Heart left ventricle (tissue), 16 donors: ENCODE measurements at regions not wholly inside any gene's neighbourhood (a gene's known extent, or its start where the extent isn't known, plus 50 kb on each side); places are given as distances from the start of the nearest gene placed in this dataset.

ENCODE experiments used
- ATAC-seq, 4 donors: fragments of 200-7000 bp; cut with Tn5 transposase; one replicate each; pipeline ENCODE4 v1.9.1; 2020 to 2022; ENCODE audit warnings: moderate library complexity in 4 of 4, mild to moderate bottlenecking in 3 of 4, moderate number of reproducible peaks in 1 of 4
- DNase-seq, 5 donors: peaks; one replicate each; pipeline ENCODE4 v3.0.0-alpha.2; 2020
- H3K27ac ChIP-seq, 12 donors: fragments of 200-600 bp; sonication (generic) in 4 of 12; one replicate each; pipeline versions ENCODE4 v1.5.0 to v1.8.0; 2016 to 2022; ENCODE audit warnings: mild to moderate bottlenecking in 2 of 12
- H3K27me3 ChIP-seq, 9 donors: fragments of 200-600 bp; sonication (generic) in 2 of 9; one replicate each; pipeline versions ENCODE4 v1.5.1 to v1.8.0; 2016 to 2022; ENCODE audit warnings: mild to moderate bottlenecking in 3 of 9
- H3K36me3 ChIP-seq, 9 donors: fragments of 200-600 bp; sonication (generic) in 2 of 9; one replicate each; pipeline versions ENCODE4 v1.5.0 to v1.8.0; 2018 to 2022; ENCODE audit warnings: mild to moderate bottlenecking in 2 of 9
- H3K4me1 ChIP-seq, 12 donors: fragments of 200-600 bp; sonication (generic) in 4 of 12; one replicate each; pipeline versions ENCODE4 v1.5.0 to v1.8.0; 2016 to 2022; ENCODE audit warnings: mild to moderate bottlenecking in 3 of 12
- H3K4me3 ChIP-seq, 12 donors: fragments of 200-600 bp; sonication (generic) in 4 of 12; one replicate each; pipeline versions ENCODE4 v1.5.0 to v1.8.0; 2017 to 2022; ENCODE audit warnings: mild to moderate bottlenecking in 9 of 12, moderate library complexity in 4 of 12
- H3K9me3 ChIP-seq, 12 donors: fragments of 200-600 bp; sonication (generic) in 4 of 12; one replicate each; pipeline versions ENCODE4 v1.5.0 to v1.8.0; 2016 to 2022; ENCODE audit warnings: mild to moderate bottlenecking in 1 of 12
- POLR2A ChIP-seq, 2 donors: fragments of 450-650 bp; IDR thresholded peaks; one replicate each; pipeline ENCODE4 v1.6.1; 2017; ENCODE audit warnings: antibody characterized with exemption in 2 of 2, mild to moderate bottlenecking in 2 of 2, moderate library complexity in 2 of 2
- WGBS, 4 donors: extraction: QIAGEN DNeasy Blood & Tissue Kit in 2 of 4; methylation state at CpG; one replicate each; pipeline versions ENCODE4 v1.1.5 to v1.1.7; 2013 to 2018; 5-methylcytosine and 5-hydroxymethylcytosine counted together
- intact Hi-C, 10 donors: fragments of 100-400 bp; cut with DNase I; formaldehyde crosslinking; loops; one replicate each; pipeline versions ENCODE4 v1.11.1 to v1.14.2; 2022
- TF ChIP-seq, protein P1 (sequence below), 12 donors: fragments of 200-600 bp; sonication (generic) in 4 of 12; IDR thresholded peaks; one replicate each; pipeline versions ENCODE4 v1.5.0 to v1.8.0; 2018 to 2022; ENCODE audit warnings: antibody characterized with exemption in 12 of 12, mild to moderate bottlenecking in 5 of 12
- donor health status: ischemic (EF 13 %, LVEDD 7.1; RV severe dilation, severe dysfunction).
- donor health status: healthy with polysubstance abuse.
- donor health status: DM: no; HTN: yes; CAD: no.
- donor health status: DM: no; HTN: no; CAD: no.
- donor health status: ischemic (EF 25% LVEDD 6.9; RV normal size, moderate dysfunction).
- donor health status: ischemic (EF 25% LVEDD 5.7; RV mildly dilated, moderate dysfunction).
- donor health status: healthy.
- donor health status: DM: yes; HTN: yes; CAD: no.
- donor health status: ischemic (EF 35%, LVEDD 5.7; RV mildly dilated, moderate dysfunction).
- donor health status: nonischemic (EF 11% LVEDD 7.7; RV severe dilation, severe dysfunction).
- donor health status: DM: yes; HTN: yes; CAD: no.
- donor health status: PGD.
- donor health status: ischemic (EF 29% LVEDD 5.4; RV normal size, mild dysfunction).
- donor health status: nonischemic (EF 23%, LVEDD 6.1; RV moderate dilation, normal function).

DNA sequence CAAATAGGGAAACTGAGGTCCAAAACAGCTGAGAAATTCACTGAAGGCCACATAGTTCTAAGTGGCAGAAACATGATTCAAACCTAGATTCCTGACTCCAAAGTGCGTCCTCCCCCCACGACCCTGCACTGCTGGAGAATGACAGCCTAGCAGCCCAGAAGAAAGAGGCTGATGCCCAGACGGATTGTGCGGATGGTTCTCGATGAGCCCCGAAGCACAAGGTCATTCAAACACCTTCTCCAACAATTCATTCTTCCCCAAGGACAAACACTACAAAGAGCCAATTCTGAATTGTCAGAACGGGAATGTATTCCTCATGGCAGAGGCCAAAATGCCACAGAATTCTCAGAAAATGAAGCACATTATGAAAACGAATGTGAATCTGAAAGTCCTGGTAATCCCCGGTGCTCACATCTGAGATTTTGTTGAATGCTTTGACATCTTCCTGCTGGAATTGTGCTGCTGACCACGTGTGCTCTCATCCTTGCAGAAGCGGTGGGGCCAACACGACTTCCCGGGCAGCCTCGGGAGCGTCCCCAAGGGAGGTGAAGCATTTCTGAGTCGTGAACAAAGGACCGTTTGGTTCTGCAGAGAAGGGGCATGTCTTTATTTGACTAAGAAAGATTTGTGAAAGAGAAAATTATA lies 337.0 kb downstream of the EIPR1 start:
- peak overlapping the region in 3 of 12 donors; percentile 39 to 80 (median 75) for H3K27ac ChIP-seq
- H3K4me1 ChIP-seq, result peaks cover 0 to 20% (median 0%) of the 10 kb centered on the region in 12 donors
- H3K27me3 ChIP-seq, result peaks cover 0 to 6% (median 0%) of the 10 kb centered on the region in 9 donors
- intact Hi-C loops, result no loop called here
- WGBS, 4 donors, result 52 to 64% (median 54%) methylated on average over 17 of the region's 17 CpGs
- DNase-seq, result peak in 4 of 5 donors; percentile 23 to 63 (median 46)
- no peak for TF ChIP-seq POLR2A (IDR thresholded peaks at IDR 0.05)
- TF ChIP-seq, protein P1, sequence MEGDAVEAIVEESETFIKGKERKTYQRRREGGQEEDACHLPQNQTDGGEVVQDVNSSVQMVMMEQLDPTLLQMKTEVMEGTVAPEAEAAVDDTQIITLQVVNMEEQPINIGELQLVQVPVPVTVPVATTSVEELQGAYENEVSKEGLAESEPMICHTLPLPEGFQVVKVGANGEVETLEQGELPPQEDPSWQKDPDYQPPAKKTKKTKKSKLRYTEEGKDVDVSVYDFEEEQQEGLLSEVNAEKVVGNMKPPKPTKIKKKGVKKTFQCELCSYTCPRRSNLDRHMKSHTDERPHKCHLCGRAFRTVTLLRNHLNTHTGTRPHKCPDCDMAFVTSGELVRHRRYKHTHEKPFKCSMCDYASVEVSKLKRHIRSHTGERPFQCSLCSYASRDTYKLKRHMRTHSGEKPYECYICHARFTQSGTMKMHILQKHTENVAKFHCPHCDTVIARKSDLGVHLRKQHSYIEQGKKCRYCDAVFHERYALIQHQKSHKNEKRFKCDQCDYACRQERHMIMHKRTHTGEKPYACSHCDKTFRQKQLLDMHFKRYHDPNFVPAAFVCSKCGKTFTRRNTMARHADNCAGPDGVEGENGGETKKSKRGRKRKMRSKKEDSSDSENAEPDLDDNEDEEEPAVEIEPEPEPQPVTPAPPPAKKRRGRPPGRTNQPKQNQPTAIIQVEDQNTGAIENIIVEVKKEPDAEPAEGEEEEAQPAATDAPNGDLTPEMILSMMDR (IDR thresholded peaks at IDR 0.05), result no peak
- H3K36me3 ChIP-seq, result no peaks in the 10 kb centered on the region
- H3K4me3 ChIP-seq, result no peak overlapping the region
- H3K9me3 ChIP-seq, result no peaks in the 10 kb centered on the region
- ATAC-seq, result peak in 3 of 4 donors; percentile 8 to 51 (median 46)

DNA sequence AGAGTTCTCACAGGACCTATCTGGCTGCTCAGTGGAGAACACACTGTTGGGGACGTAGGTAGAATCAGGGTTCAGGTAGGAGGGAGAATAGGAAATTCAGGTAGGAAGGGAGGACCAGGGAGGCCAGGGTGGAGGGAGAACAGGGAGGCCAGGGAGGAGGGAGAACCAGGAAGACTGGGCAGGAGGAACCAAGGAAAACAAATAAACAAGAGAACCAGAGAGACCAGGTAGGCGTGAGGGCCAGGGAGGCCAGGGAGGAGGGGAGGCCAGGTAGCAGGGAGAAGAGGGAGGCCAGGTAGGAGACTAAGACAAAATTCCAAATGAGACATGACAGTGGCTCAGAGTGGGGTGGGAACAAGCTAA lies 337.6 kb downstream of the EIPR1 start:
- peaks cover 0 to 20% (median 0%) of the 10 kb centered on the region in 12 donors for H3K4me1 ChIP-seq
- intact Hi-C loops, result no loop called here
- H3K9me3 ChIP-seq, result no peaks in the 10 kb centered on the region
- DNase-seq (no peak), ATAC-seq (no peak)
- peak overlapping the region in 1 of 12 donors; percentile 75 for H3K27ac ChIP-seq
- no peak overlapping the region for H3K4me3 ChIP-seq
- peaks cover 0 to 6% (median 0%) of the 10 kb centered on the region in 9 donors for H3K27me3 ChIP-seq
- TF ChIP-seq, protein P1 (IDR thresholded peaks at IDR 0.05), result no peak
- no peak for TF ChIP-seq POLR2A (IDR thresholded peaks at IDR 0.05)
- no peaks in the 10 kb centered on the region for H3K36me3 ChIP-seq
- WGBS, 4 donors, result 80 to 86% (median 84%) methylated on average over 2 of the region's 2 CpGs

DNA sequence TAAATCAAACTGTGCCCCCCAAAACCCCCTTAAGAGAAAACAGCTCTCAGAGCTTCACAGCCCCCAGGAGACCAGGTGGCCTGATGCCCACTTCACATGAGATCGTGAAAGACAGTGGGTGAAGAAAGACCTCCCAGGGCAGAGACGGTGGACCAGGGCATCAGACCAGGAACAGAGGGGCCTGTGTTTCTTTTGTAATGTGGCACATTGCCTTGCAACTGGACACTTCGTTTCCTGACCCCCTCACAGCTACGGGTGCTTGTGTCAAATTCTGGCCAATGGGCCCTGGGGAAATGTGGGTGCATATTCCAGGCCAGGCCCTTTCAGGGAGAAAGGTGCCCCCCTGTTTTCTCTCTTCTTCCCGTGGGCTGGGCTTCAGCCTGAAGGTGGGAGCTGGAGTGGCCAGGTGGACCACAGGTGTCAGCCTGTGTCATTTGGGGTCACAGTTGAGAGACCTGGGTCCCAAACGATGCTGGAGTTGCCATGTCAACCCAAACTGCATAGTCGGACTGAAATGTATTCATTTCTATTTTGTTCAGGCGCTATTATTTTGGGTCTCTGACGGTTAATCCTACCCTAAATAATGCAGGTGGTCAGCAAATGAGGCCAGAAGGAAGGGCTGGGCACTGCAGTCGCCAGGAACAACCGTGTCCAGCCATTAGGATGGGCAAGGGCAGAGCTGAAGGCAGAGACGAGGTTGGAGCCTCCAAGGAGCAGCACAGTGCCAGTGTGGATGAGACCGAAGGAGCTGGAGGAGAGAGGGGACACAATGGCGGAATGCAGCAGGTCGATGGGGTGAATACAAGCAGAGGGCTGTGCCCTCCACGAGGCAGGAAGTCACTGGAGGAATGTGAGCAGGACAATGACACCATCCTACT lies 338.2 kb downstream of the EIPR1 start:
- Histone ChIP-seq H3K27me3 (peaks cover 0 to 6% (median 0%) of the 10 kb centered on the region in 9 donors), H3K27ac (no peak overlapping the region), H3K36me3 (no peaks in the 10 kb centered on the region), H3K9me3 (no peaks in the 10 kb centered on the region), H3K4me3 (no peak overlapping the region), H3K4me1 (peaks cover 0 to 20% (median 0%) of the 10 kb centered on the region in 12 donors)
- TF ChIP-seq, protein P1 (IDR thresholded peaks at IDR 0.05), result no peak
- TF ChIP-seq POLR2A (IDR thresholded peaks at IDR 0.05), result no peak
- ATAC-seq (no peak), DNase-seq (no peak)
- WGBS, 4 donors, result 84 to 91% (median 88%) methylated on average over 16 of the region's 16 CpGs
- intact Hi-C loops, result no loop called here

DNA sequence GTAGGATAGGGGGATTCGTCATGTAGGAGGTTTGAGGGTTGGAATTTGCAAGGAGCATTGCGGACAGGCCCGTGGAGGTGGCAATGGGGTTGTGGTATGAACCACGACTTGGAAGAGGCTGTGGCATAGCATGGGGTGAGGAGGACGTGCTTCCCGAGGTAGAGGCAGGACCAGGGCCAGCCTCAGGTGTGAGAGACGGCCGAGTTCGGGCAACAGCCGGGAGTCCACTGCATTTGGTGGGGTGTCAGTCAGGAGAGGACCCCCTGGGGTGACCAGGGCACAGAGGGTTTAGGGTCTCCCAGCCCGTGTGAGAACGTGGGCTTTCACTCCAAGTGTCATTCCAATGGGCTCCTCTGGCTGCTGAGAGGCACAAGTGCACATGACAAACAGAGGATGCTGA lies 339.0 kb downstream of the EIPR1 start:
- WGBS, 4 donors, result 81 to 92% (median 89%) methylated on average over 12 of the region's 12 CpGs
- Histone ChIP-seq H3K27me3 (peaks cover 0 to 6% (median 0%) of the 10 kb centered on the region in 9 donors), H3K4me3 (no peak overlapping the region), H3K27ac (no peak overlapping the region), H3K4me1 (peaks cover 0 to 20% (median 0%) of the 10 kb centered on the region in 12 donors), H3K36me3 (no peaks in the 10 kb centered on the region), H3K9me3 (no peaks in the 10 kb centered on the region)
- no peak for TF ChIP-seq POLR2A (IDR thresholded peaks at IDR 0.05)
- TF ChIP-seq, protein P1 (IDR thresholded peaks at IDR 0.05), result no peak
- ATAC-seq, result no peak
- intact Hi-C loops, result no loop called here
- DNase-seq, result no peak
